ENCODE measurements at regions not wholly inside any gene's neighbourhood (a gene's known extent, or its start where the extent isn't known, plus 50 kb on each side); places are given as distances from the start of the nearest gene placed in this dataset.
"Not testable (repeated sequence)": the region's sequence is repeated elsewhere in the genome, so short reads cannot be mapped to it uniquely, and the experiment has no call there.

DNA sequence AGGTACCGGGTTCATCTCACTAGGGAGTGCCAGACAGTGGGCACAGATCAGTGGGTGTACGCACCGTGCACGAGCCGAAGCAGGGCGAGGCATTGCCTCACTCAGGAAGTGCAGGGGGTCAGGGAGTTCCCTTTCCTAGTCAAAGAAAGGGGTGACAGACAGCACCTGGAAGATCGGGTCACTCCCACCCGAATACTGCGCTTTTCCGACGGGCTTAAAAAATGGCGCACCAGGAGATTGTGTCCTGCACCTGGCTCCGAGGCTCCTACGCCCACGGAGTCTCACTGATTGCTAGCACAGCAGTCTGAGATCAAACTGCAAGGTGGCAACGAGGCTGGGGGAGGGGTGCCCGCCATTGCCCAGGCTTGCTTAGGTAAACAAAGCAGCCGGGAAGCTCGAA lies 1188.5 kb downstream of the FAM133A start:
- TF ChIP-seq, protein P1, sequence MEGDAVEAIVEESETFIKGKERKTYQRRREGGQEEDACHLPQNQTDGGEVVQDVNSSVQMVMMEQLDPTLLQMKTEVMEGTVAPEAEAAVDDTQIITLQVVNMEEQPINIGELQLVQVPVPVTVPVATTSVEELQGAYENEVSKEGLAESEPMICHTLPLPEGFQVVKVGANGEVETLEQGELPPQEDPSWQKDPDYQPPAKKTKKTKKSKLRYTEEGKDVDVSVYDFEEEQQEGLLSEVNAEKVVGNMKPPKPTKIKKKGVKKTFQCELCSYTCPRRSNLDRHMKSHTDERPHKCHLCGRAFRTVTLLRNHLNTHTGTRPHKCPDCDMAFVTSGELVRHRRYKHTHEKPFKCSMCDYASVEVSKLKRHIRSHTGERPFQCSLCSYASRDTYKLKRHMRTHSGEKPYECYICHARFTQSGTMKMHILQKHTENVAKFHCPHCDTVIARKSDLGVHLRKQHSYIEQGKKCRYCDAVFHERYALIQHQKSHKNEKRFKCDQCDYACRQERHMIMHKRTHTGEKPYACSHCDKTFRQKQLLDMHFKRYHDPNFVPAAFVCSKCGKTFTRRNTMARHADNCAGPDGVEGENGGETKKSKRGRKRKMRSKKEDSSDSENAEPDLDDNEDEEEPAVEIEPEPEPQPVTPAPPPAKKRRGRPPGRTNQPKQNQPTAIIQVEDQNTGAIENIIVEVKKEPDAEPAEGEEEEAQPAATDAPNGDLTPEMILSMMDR (IDR thresholded peaks at IDR 0.05 in 4 of 5, conservative IDR thresholded peaks at IDR 0.05 in 1 of 5): not testable (repeated sequence)
- TF ChIP-seq POLR2A (IDR thresholded peaks at IDR 0.05): not testable (repeated sequence)
